GM19035 (cell line): ENCODE measurements at regions not wholly inside any gene's neighbourhood (a gene's known extent, or its start where the extent isn't known, plus 50 kb on each side); places are given as distances from the start of the nearest gene placed in this dataset.
"Not testable (repeated sequence)": the region's sequence is repeated elsewhere in the genome, so short reads cannot be mapped to it uniquely, and the experiment has no call there.

Experiments used
- ATAC-seq: cut with Tn5 transposase; IDR thresholded peaks from one replicate; pipeline ENCODE4 v1.9.1; 2021; ENCODE audit not compliant: unreplicated experiment

DNA sequence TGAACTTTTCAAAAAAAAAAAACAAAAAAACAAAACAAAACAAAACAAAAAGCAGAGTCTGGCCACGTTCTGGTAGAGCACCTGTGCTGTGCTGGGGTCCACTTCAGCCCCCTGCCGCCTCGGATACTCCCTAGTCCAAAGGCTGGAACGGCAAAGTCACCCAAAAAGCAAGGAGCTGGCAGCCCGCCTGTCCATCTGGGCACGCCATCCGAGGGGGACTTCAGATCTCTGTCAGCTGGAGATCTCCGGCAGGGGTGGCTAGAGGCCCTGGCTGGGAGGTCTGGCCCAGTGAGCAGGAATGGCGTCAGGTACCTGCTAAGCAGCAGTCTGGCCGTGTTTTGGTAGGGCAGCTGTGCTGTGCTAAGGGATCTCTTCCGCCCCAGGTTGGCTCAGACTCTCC, 152.3 kb upstream of the ZNF516 start:
- ATAC-seq = no peak

GRCh38 chr18:76644580-76644979, 149.5 kb upstream of the ZNF516 start:
- no peak for ATAC-seq

DNA sequence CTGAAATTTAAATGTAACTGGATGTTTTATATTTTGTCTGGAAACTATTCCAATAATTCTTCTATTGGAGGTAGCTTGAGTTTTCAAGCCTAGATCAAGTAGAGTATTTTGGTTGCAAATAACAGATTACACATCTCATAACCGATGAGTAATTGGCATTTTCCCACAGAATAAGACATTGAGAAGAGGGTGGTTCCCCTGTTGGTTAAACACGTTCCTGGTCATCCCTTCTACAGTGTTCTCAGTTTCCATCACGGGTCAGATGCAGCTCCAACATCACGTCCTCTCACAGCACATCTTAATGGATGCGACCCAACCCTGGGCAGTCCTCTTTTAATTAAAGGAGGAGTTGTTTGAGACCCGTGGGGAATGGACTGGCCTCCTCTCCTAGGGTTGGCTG, 149.0 kb upstream of the ZNF516 start:
- ATAC-seq = no peak

DNA sequence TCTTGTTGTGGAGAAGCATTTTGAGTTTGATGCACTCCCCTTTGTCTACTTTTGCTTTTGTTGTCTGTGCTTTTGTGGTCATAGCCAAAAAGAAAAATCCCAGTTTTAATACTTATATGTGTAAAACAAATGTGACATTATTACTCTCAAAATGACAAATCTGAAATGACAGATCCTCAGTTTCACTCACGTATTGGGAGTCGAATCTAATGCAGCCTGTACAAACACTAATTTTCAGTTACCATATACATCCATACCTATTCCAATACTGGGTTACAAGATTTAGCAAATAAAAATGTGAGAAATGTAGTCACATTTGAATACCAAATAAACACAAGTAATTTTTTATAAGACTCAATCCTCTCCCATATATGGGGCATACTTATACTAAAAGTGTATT, 148.2 kb upstream of the ZNF516 start:
- no peak for ATAC-seq

DNA sequence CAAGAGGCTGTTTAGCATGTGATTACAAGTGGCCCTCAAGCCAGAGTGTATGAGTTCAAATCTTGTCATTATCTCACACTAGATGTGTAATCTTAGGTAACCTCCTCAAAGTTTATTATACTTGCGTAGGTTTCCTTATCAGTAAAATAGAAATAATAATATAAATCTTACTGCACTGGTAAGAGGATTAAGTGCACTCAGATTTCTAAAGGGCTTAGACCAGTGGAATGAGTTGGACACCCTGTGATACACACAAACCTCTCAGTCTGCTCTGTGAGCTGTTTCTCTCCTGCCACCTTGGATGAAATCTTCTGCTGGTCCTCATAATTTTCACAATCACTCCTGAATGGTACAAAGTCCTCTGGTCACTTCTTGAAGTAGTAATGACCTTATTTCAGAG, 145.4 kb upstream of the ZNF516 start:
- no peak for ATAC-seq

DNA sequence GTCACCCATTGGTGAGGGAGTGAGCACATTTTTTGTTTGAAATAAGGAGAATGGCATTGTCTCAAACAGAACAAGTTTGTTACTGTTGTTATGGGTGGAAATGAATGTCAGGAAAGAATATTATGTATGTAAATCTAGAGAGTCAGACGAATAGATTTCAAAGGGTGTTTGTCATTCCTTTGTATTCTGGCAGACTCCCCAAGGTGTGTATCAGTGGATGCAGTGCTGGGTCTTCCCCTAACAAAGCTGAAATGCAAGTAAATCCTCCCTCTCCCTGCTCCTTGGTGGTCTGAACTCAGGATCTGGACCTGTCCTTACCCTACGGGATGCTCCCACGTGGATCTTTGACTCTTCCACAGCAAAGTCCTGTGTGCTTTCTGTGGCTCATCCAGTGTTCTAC, 139.5 kb upstream of the ZNF516 start:
- no peak for ATAC-seq

- ATAC-seq = no peak
Observed at GRCh38 chr18:76633588-76634269, 138.7 kb upstream of the ZNF516 start.

GRCh38 chr18:76627444-76627843, 132.4 kb upstream of the ZNF516 start:
- no peak for ATAC-seq

DNA sequence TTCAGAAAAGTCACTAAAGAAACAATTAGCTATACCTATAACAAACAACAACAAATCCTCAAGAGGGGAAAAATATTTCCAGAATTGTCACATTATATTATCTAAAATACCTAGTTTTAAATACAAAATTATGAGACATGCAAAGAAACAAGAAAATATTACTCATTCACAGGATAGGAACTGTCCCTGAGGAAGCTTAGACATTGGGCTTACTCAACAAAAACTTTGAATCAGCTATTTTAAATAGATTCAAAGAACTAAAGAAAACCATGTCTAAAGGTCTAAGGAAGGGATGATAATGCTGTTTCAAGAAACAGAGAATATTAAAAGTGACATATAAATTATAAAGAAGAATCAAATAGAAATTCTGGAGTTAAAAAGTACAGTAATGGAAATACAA, 131.9 kb upstream of the ZNF516 start:
- no peak for ATAC-seq

DNA sequence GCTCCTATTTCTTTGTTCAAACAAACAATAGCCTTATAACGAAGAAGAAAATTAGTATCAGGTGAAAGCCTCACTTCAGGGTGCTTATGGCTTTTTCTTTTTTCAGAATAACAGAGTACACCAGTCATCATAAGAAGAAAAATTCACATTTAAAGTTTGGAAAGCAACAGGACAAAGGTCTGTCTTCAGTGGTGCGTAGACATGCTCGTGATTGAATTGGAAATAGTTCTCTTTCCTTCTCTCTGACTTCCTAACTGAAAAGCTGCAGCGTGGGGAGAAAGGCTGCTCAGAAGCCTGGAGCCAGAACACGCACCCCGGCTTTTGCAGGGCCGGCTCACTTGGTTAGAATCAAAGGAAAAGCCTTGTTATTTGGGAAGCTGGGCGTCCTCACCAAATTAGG, 127.6 kb upstream of the ZNF516 start:
- ATAC-seq = no peak

- ATAC-seq = no peak
Observed at GRCh38 chr18:76621782-76622495, 126.9 kb upstream of the ZNF516 start.

GRCh38 chr18:76621226-76621625, 126.2 kb upstream of the ZNF516 start:
- ATAC-seq = no peak

DNA sequence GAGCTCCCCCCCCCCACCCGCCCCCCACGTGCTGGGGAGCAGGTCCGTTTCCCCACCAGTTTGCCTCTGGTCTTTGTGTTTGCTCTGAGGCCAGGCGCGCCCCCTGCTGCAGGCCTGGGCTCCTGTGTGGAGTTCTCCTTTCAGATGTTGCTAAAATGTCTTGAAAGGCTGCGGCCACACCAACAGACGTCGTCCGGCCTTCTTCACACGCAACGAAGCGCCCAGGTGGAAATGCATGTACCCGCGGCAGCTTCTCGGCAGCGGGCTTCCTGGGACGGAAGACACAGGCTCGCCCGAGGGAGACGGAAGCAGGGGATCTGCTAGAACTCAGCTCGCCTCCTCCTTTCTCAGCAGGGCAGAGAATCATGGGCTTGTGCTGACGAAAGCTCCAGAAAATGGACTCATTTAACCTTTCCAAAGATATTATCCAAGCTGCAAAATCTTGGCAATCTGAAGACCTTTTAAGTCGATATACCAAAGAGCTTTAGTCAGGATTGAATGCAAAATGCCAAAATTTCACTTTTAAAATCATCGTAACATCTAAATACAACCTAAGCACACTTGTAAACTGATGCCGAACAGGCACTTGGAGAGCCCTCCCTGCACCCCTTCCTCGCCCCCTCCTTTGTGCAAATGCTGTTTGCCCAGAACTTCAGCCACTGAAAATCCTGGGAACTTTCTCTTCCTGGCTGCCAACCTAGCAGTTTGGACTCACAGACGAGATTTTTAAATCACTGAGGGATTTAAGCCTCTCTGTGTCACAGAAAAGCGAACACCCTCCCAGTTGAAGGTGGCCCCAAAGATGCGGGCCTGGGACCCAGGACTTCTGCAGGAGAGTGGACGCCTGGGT, 125.5 kb upstream of the ZNF516 start:
- no peak for ATAC-seq

DNA sequence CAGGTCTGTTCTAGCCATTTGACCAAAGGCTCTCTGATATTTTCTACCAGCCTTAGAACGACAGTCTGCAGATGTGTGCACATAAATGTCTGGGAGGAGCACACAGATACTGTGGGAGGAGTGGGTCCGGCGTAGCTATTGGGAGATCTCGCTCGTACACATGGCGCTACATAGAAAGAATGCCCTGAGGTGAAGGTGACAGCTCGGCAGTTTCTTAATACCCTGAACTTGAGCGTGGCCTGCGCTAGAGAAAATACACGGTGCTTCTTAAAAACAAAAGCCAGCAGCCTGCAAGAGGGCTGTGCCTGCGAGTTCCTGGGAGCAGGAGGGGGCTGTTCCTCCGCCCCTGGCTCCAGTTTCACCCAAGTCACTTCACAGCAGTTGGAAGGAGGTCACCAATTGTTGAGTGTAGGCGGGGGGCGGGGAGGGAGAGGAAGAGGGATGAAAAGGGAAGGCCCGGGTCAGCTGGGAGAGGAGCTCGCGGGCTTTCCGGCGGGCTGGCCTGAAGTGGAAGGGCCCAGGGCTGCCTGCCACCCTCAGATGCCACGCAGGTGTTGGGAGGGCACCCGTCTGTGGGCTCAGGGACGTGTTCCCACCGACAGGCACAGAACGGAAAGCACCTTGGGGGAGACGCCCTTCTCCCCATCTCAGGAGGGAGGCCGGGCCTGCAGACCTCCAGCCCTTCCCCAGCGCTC, 124.7 kb upstream of the ZNF516 start:
- ATAC-seq = no peak

DNA sequence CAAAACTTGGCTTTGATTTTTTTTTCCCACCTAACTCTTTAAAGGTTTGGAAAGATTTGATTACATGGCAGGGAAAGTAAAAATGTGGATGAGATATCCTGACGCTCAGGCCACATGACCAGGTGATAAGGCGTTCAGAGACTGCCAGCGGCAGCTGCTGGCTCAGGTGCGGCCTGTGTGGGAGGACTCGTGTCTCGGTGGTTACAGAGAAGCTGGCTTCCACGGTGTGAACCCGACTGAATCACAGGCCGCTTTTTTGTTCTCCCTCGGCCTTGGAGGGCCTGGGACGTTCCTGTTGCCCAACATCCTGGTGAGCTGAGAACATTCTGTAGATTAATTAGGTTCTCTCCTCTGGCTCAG, 124.2 kb upstream of the ZNF516 start:
- no peak for ATAC-seq

DNA sequence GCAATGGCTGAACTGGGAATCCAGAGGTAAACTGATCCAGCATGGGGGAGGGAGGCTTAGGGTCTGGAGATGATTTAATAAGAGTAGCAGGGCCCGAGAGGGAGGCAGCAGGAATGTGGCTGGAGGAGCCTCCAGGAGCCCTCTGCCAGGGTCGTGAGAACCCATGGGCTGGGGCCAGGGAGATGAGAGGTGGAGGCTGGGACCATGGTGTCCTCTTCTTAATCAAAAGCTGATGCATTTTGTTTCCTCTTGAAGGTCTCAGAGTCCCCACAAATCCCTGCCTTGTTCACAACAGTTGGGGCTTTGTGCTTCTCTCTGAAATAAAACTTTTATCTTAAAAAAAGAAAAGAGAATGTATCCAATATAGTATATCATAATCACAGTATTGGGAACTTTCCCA, 123.7 kb upstream of the ZNF516 start:
- ATAC-seq = no peak

GRCh38 chr18:76616373-76616772, 121.3 kb upstream of the ZNF516 start:
- ATAC-seq = no peak

GRCh38 chr18:76615065-76615733, 120.2 kb upstream of the ZNF516 start:
- no peak for ATAC-seq

DNA sequence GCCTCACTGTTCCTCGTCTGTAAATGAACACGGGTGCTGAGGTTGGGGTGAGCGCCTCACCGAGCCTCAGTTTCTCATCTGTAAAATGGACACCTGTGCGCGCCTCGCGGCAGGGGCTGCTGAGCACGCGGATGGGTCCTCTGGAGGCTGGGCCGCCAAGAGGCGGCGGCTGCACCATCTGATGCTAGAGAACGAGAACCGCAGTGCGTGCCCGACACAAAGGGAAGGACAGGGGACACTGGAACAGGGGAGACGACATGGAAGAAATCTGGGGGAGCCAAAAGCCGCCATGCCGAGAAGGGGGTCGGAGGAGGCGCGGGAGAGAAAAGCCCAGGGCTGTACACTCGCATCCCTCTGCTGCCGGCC, 118.7 kb upstream of the ZNF516 start:
- ATAC-seq = no peak

DNA sequence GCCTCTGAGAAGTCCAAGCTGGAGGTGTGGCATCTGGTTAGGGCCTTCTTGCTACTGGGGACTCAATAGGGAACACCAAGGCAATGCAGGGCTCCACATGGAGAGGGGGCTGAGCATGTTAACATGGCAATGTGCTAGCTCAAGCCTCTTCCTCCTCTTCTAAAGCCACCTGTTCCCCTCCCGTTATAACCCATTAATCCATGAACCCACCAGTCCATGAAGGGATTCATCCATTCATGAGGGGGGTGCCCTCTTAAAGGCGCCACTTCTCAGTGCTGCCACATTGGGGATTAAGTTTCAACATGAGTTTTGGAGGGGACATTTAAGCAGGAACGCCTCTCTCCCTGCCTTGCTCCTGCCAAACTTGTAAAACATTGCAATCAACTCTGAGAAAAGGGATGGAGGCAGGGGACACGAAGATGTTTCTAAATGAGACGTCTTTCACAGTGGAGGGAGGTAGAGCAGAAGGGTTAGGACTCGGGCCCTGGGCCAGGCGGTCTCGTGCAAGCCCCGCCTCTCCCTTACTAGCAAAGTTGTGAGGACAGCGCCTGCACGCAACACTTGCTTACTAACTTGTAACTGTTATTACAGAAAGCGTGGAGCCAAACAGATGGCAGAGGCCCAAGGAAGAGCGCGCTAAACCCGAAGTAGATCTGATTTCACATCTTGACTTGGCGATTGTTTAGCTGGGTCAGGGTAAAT, 118.2 kb upstream of the ZNF516 start:
- no peak for ATAC-seq

GRCh38 chr18:76611750-76612045, 116.7 kb upstream of the ZNF516 start:
- ATAC-seq = not testable (repeated sequence)
